Ectodermal cell (in vitro differentiated cells): ENCODE measurements at regions not wholly inside any gene's neighbourhood (a gene's known extent, or its start where the extent isn't known, plus 50 kb on each side); places are given as distances from the start of the nearest gene placed in this dataset.

Source experiments
- H3K27ac ChIP-seq: 2 replicates; pipeline ENCODE4 v1.7.0; 2013; ENCODE audit warnings: mild to moderate bottlenecking, low read depth, low read length; ENCODE audit not compliant: insufficient read depth, poor library complexity, severe bottlenecking
- H3K27me3 ChIP-seq: 2 replicates; pipeline ENCODE4 v1.7.0; 2013; ENCODE audit warnings: mild to moderate bottlenecking, low read length; ENCODE audit not compliant: insufficient read depth, control insufficient read depth, poor library complexity, severe bottlenecking
- H3K36me3 ChIP-seq: one replicate; pipeline ENCODE4 v1.7.0; 2013; ENCODE audit warnings: low read length; ENCODE audit not compliant: control insufficient read depth, insufficient read depth
- H3K4me1 ChIP-seq: one replicate; pipeline ENCODE4 v1.7.0; 2013; ENCODE audit warnings: low read length; ENCODE audit not compliant: control insufficient read depth, insufficient read depth
- H3K4me3 ChIP-seq: 2 replicates; pipeline ENCODE4 v1.7.0; 2013; ENCODE audit warnings: low read depth, low read length, control low read depth; ENCODE audit not compliant: insufficient read depth
- H3K9me3 ChIP-seq: 2 replicates; pipeline ENCODE4 v1.7.0; 2013; ENCODE audit warnings: mild to moderate bottlenecking, low read length, moderate library complexity; ENCODE audit not compliant: control insufficient read depth
- WGBS, 2 experiments: methylation state at CpG; one replicate each; pipeline ENCODE4 v1.1.7; 2013; ENCODE audit warnings: missing lambda C conversion rate in 2 of 2; 5-methylcytosine and 5-hydroxymethylcytosine counted together

- Histone ChIP-seq H3K4me3 (no peak overlapping the region), H3K4me1 (peaks cover 8% of the 10 kb centered on the region), H3K27ac (no peak overlapping the region), H3K36me3 (no peaks in the 10 kb centered on the region), H3K27me3 (no peaks in the 10 kb centered on the region), H3K9me3 (no peaks in the 10 kb centered on the region)
- WGBS, 2 experiments: 39 to 45% methylated on average over 4 of the region's 4 CpGs
These were observed 167.5 kb upstream of the UBL3 start for GRCh38 chr13:30017880-30018279.

- Histone ChIP-seq H3K4me3 (no peak overlapping the region), H3K9me3 (no peaks in the 10 kb centered on the region), H3K36me3 (no peaks in the 10 kb centered on the region), H3K27me3 (no peaks in the 10 kb centered on the region), H3K4me1 (peaks cover 8% of the 10 kb centered on the region), H3K27ac (no peak overlapping the region)
- WGBS, 2 experiments: 74 to 75% methylated on average over 5 of the region's 5 CpGs
These were observed 166.0 kb upstream of the UBL3 start for GRCh38 chr13:30016398-30016797.

- H3K4me1 ChIP-seq: no peaks in the 10 kb centered on the region
- no peaks in the 10 kb centered on the region for H3K9me3 ChIP-seq
- no peak overlapping the region for H3K27ac ChIP-seq
- no peak overlapping the region for H3K4me3 ChIP-seq
- 95 to 100% methylated on average over 1 of the region's 1 CpG for WGBS, 2 experiments
- no peaks in the 10 kb centered on the region for H3K27me3 ChIP-seq
- H3K36me3 ChIP-seq: no peaks in the 10 kb centered on the region
These were observed 159.0 kb upstream of the UBL3 start for GRCh38 chr13:30009411-30009810.

- no peak overlapping the region for H3K27ac ChIP-seq
- no peaks in the 10 kb centered on the region for H3K9me3 ChIP-seq
- WGBS, 2 experiments: 83 to 89% methylated on average over 1 of the region's 1 CpG
- H3K27me3 ChIP-seq: no peaks in the 10 kb centered on the region
- H3K36me3 ChIP-seq: no peaks in the 10 kb centered on the region
- H3K4me1 ChIP-seq: no peaks in the 10 kb centered on the region
- no peak overlapping the region for H3K4me3 ChIP-seq
These were observed 155.8 kb upstream of the UBL3 start for GRCh38 chr13:30006246-30006645.

GRCh38 chr13:30004204-30004603 lies 153.8 kb upstream of the UBL3 start:
- H3K9me3 ChIP-seq: no peaks in the 10 kb centered on the region
- no peaks in the 10 kb centered on the region for H3K4me1 ChIP-seq
- no peaks in the 10 kb centered on the region for H3K27me3 ChIP-seq
- H3K4me3 ChIP-seq: no peak overlapping the region
- no peak overlapping the region for H3K27ac ChIP-seq
- H3K36me3 ChIP-seq: no peaks in the 10 kb centered on the region

- H3K4me3 ChIP-seq: no peak overlapping the region
- no peak overlapping the region for H3K27ac ChIP-seq
- H3K36me3 ChIP-seq: no peaks in the 10 kb centered on the region
- no peaks in the 10 kb centered on the region for H3K9me3 ChIP-seq
- H3K4me1 ChIP-seq: no peaks in the 10 kb centered on the region
- no peaks in the 10 kb centered on the region for H3K27me3 ChIP-seq
- WGBS, 2 experiments: 95% methylated on average over 1 of the region's 1 CpG; no CpG with 5 or more reads in 1 of the 2 experiments
These were observed 152.2 kb upstream of the UBL3 start for GRCh38 chr13:30002577-30002976.

GRCh38 chr13:30000370-30000765 lies 150.0 kb upstream of the UBL3 start:
- Histone ChIP-seq H3K9me3 (no peaks in the 10 kb centered on the region), H3K4me3 (no peak overlapping the region), H3K27me3 (no peaks in the 10 kb centered on the region), H3K36me3 (no peaks in the 10 kb centered on the region), H3K4me1 (no peaks in the 10 kb centered on the region), H3K27ac (no peak overlapping the region)
- 91 to 93% methylated on average over 11 of the region's 11 CpGs for WGBS, 2 experiments

- Histone ChIP-seq H3K4me3 (no peak overlapping the region), H3K27ac (no peak overlapping the region)
- WGBS, 2 experiments: 91 to 93% methylated on average over 18 of the region's 18 CpGs
These were observed 149.3 kb upstream of the UBL3 start for GRCh38 chr13:29999492-30000369.

GRCh38 chr13:29996316-29996715 lies 145.9 kb upstream of the UBL3 start:
- Histone ChIP-seq H3K27me3 (no peaks in the 10 kb centered on the region), H3K27ac (no peak overlapping the region), H3K4me1 (no peaks in the 10 kb centered on the region), H3K36me3 (no peaks in the 10 kb centered on the region), H3K9me3 (no peaks in the 10 kb centered on the region), H3K4me3 (no peak overlapping the region)
- 88 to 91% methylated on average over 8 of the region's 8 CpGs for WGBS, 2 experiments

More at GRCh38 chr13:29999492-30000369, 149.3 kb upstream of the UBL3 start:
- Histone ChIP-seq H3K9me3 (no peaks in the 10 kb centered on the region), H3K27me3 (no peaks in the 10 kb centered on the region), H3K36me3 (no peaks in the 10 kb centered on the region), H3K4me1 (no peaks in the 10 kb centered on the region)

GRCh38 chr13:29994911-29995595 lies 144.6 kb upstream of the UBL3 start:
- no peak overlapping the region for H3K27ac ChIP-seq
- no peaks in the 10 kb centered on the region for H3K4me1 ChIP-seq
- no peaks in the 10 kb centered on the region for H3K9me3 ChIP-seq
- no peaks in the 10 kb centered on the region for H3K36me3 ChIP-seq
- 91 to 92% methylated on average over 10 of the region's 10 CpGs for WGBS, 2 experiments
- H3K27me3 ChIP-seq: no peaks in the 10 kb centered on the region
- no peak overlapping the region for H3K4me3 ChIP-seq
